ENCODE measurements at regions not wholly inside any gene's neighbourhood (a gene's known extent, or its start where the extent isn't known, plus 50 kb on each side); places are given as distances from the start of the nearest gene placed in this dataset.

DNA sequence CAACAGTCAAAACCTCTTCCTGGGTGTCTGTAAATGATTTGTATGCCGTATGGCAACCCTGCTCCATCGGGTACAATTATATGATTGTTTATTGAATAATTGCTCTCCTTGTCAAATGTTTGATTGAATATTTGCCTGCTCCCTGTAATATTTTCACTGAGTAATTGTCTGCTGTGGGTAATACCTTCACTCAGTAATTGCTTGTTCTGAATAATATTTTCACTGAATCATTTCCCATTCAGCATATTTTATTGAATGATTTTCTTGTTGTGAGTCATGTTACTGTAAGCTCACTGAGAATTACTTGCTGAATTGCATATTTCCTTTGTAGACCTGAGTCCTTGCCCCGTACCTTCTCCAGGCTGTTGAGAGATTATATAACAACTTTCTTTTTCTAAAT is 535.2 kb downstream of the METTL4 start:
- peak; percentile 10 for DNase-seq (ENCODE audit: low read depth)

DNA sequence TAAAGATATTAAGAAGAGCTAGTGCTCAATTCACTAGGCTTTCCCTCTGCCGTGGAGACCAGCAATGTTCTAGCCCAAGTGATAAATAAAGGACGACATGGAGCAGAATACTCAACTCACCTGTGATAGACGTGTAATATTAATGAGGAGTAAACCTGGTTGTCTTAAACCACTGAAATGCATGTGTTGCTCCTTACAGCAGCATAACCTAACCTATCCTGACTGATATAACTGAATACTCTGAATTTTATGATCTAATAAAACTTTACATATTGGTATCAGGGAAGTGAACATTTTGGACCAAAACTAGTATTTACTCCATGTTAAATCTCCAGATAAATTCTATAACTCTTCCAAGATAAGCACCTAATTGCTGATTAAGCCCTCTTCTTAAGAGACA is 531.0 kb downstream of the METTL4 start:
- DNase-seq (ENCODE audit: low read depth), result no peak

DNA sequence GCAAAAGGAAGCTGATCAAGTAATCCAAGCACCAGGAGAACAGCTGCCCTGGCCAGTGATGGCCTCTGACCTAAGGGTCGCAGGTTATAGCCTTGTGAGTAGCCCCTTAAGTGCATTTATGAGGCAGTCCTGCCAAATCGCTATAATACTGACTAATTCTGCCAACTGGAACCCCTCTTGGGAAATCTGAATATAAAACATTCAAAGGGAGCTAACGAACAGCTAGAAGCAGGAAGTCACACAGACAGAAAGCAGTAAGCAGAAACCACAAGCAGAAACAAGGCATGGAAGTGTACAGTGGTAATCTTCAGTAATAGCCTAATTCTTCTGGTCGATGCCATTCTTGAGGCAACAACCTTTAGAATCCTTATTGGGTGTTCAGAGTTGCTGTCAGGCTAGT is 521.3 kb downstream of the METTL4 start:
- no peak for DNase-seq (ENCODE audit: low read depth)

DNA sequence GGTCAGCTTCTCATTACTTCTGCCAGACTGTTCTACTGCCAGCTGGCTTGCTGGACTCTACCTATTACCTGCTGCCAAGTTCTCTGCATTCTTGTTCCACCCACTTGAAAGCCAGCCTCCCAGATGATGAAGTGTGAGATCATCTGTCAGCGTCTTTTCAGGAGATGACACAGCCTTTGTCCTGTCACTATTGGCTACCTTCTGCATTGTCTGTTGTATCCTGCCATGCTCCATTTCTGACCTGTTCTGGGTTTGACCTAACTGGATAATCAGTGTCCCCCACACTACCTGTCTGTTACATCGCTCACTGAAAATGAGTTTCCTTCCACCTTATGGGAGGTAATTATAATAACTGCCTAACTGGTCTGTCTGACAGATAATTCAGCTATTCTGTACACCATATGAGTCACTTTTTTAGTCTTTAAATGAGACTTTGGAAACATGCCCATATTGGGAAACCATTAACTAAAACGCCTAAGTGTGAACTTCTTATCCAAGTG is 520.6 kb downstream of the METTL4 start:
- no peak for DNase-seq (ENCODE audit: low read depth)

DNA sequence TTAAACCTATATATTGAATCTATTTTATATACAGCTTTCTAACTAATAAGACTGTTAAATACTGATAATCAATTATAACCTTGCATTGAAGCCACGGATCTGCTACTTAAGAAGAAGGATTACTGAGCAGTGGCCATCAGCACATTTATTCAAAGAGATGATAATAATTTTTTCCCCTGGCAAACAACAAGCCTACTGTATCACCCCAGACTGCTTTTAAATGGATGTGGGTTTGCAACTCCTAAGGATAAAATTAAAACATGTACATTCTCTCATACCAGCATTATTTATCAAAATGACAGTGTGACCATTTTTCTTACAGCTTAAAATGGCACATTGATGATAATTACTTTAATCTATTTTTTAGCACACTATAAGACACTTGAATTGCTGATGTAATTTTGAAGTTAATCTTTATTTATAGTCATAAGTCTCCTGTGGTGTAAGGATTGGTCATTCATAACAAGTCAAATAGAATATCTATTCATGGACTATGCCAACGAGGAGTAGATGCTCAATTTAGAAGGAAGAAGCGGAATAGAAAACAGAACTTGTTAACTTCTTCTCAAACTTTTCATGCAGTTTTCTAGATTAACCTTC is 517.7 kb downstream of the METTL4 start:
- DNase-seq (ENCODE audit: low read depth), result no peak

DNA sequence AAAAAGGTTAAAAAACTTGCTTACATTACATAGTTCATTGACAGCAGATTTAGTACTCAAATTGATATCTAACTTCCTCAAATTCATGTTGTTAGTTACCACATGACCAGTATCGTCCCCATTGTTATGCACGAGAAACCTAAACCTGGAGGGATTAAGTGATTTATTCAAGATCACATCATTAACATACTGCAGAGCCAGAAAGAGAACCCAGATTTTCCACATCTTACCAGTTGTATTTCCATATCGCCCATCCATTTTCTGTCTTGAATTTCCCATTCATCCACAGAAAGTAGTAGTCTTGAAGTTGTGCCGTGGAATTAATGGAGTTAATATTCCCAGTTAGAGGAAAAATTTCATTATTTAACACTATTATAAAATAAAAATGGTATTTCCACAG is 512.0 kb downstream of the METTL4 start:
- DNase-seq (ENCODE audit: low read depth), result no peak

DNA sequence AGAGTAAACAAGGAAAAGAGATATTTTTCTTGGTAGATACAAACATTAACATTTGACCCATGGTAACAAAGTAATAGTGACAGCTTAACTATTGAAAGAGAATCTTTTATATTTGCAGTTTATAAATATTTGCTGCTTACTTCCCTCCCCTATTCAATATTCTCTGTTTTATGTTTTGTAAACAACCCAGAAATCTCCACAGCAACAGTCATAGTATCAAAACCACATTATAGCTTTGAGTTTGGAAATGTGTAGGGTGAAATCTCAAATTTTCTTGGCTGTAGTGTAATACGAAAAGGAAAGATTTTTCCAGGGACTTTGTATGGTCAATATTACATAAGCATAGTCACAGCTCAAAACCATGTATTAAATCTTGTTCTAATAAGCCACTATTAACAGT is 511.2 kb downstream of the METTL4 start:
- no peak for DNase-seq (ENCODE audit: low read depth)

DNA sequence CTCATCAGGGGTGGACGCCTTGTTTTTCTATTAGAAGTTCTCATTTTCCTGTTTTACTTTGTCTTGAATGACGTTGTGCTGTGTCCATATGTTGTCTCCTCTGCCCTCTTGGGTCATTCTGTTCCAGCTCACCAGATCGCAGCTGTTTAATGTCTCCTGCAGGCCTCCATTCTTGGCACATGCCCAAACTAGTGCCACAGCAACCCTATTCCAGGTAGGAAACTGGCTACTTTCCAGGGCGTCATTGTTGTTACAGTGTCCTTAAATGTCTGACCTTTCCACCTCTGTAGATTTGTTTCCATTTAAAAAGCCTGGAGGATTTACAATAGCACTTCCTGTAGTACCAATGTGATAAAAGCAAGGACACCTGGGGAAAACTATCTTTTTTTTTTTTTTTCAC is 500.7 kb downstream of the METTL4 start:
- DNase-seq (ENCODE audit: low read depth), result no peak

DNA sequence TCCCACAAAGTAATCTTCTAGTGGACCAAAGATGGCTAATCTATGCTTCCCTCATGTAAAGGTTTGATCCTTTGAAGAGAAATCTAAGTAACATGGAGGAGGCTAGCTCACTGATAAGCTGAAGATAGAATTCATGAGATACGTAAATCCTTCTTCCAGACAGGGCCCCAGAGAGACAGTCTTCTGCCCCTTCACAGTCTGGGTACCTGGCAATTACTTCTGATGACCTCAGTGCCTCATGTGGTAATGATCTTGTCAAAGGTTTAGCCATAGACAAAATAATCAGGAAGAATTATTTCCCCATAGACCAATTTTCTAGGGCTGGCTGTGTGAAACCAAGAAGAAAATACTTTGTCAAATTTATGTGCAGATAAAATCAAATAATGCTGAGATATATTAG is 495.8 kb downstream of the METTL4 start:
- no peak for DNase-seq (ENCODE audit: low read depth)

DNA sequence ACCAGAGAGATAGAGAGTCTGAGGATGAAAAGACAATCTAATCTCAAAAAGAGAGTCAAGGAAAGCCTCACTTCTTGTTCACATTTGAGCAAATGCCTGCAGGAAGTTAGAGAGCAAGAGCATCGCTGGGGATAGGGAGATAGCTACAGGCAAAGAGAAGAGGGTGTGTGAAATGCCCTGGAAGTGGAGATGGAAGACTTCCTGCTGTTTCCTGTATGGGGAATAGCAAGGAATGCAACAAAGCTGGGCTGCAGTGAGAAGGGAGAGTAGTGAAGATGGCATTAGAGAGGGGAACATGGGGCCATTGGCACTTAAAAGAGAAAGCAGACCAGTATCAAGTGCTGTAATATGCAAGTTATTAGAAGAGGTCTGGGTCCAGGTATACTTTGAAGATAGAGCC is 488.6 kb downstream of the METTL4 start:
- no peak for DNase-seq (ENCODE audit: low read depth)

DNA sequence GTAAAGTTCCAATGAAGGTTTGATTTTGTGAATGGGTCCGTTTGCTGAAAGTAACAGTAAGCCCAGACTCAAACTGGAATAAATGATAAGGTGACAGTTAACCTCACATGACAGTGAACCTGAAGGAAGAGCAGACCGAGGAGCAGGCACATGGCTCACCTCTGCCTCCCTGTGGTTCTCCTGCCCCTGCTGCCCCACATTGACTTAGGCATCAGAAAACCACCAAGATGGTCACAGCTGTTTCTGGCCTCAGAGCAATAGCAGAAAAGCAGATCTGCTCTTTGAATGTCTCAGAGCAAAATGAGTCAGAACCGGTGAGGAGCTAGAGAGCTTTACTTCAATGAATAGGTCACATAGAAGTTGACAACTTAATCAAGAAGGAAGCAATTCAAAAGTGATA is 487.6 kb downstream of the METTL4 start:
- no peak for DNase-seq (ENCODE audit: low read depth)

DNA sequence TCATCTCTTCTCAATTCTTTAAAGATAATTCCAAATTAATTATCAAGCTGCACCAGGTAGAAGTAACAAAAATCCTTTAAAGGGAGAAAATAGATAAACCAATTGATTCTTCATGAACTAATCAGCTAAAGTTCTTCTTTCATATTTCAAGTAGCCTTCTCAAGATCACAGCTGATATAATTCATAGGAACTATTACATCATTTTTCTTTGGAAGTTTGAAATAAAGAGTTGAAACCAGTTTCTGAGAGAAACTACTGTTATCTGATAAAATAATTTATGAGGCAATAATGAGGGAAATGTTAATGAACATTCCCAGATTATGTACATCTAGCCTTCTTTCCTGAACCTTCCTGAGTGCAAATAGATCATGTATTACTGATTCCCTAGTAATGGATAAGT is 484.9 kb downstream of the METTL4 start:
- no peak for DNase-seq (ENCODE audit: low read depth)

DNA sequence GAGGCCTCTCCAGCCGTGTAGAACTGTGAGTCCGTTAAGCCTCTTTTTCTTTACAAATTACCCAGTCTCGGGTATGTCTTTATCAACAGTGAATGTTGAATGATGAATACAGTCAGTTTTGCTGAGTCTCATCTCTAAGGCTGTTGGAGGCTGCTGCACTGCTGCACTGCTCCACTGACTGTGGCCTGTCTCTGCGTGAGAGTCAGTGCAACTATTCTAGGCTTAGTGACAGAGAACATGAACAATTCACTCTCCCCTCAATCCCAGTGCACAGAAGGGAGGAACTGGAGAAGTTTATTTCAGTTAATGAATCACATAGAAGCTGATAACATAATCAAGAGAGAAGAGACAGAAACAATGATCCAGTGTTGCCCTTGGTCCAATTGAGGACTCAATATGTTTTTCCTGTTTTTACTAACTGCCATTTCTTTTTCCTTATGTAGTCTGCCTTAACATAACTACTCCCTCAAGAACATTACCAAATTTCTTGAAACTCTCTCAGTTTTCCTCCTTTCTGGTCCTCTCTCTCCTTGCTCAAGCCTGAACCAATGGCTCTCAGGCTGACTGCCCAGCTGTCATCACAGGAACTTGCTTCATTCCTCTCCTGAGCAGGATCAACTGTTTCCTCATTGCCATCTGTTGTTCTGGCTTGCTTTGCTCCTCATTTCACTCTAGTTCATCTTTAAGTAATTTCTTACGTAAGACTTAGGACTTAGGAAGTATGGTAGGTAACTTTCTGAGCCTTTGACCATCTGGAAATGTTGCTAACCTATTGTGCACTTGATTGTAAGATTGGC is 483.2 kb downstream of the METTL4 start:
- DNase-seq (ENCODE audit: low read depth), result no peak

DNA sequence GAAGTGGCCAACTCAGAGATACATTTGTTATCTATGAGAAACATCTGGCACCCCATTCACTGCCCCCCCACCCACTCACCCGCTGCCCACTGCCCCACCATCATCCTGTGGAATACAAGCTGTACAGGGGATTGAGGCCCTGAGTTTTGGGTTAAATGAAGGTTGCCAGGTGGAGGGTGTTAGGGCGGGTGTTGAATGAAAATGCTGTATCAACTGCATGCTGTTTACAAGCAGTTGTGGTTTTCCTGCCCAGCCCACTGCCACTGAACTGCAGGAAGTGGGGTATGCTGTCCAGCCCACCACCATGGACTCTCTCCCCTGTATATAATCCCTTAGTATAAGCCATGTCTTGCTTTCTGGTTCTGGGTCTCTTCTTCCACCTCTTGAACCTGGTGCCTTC is 481.9 kb downstream of the METTL4 start:
- no peak for DNase-seq (ENCODE audit: low read depth)

DNA sequence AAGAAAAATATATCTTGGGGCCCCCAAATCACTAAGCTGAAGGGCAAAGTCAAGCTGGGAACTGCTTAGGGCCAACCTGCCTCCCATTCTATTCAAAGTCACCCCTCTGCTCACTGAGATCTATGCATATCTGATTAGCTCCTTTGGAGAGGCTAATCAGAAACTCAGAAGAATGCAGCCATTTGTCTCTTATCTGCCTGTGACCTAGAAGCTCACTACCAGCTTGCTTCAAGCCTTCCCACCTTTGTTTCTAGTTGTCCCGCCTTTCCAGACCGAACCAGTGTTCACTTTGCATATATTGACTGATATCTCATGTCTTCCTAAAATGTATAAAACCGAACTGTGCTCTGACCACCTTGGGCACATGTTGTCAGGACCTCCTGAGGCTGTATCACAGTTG is 479.4 kb downstream of the METTL4 start:
- DNase-seq (ENCODE audit: low read depth), result no peak

DNA sequence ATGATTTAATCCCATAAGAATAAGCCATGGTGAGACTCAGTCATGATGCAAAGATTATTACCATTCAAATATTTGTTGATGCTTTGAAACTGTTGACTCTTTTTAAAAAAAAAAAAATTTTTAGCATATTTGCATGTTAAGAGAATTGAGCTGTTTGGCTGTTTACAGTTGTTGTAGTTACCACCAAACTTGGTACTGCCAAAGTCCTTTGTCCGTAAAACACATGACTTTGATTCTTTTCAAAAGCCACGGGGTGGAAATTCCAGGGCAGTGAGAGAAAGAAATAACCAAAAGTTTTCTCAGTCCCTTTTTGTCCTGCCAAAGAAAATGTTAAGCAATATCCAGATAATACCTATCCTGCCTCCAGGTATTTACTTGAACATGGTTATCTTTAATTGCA is 474.8 kb downstream of the METTL4 start:
- no peak for DNase-seq (ENCODE audit: low read depth)

DNA sequence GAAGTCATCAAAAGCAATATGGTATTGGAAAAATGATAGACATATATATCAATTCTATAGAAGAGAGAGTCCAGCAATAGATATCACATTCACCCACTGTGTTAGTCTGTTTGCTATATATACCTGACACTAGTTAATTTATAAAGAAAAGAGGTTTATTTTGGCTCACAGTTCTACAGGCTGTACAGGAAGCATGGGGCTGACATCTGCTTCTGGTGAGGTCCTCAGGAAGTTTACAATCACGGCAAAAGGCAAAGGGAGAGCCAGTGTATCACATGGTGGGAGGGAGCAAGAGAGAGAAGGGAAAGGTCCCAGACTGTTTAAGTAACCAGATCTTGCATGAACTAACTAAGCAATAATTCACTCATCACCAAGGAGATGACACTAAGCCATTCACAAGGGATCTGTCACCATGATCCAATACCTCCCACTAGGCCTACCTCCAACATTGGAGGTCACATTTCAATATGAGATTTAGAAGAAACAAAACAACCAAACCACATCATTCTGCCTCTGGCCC is 470.6 kb downstream of the METTL4 start:
- DNase-seq (ENCODE audit: low read depth), result no peak

DNA sequence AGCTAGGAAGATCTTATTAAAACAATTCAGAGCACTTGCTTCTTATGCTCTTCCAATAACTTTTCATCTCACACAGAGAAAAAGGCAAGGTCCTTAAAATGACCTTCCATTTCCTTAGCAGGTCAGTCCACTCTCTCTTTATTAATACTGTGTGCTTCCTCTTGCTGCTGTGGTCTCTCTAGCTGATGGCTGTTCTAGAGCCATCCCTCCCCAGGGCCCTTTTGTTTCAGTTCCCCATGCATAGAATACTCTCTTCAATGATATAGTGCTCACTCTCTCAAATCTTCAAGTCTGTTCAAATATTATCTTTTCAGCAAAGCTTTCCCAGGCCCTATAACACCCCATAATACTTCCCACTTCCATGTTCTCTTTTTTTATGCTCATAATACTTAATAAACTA is 469.3 kb downstream of the METTL4 start:
- no peak for DNase-seq (ENCODE audit: low read depth)

DNA sequence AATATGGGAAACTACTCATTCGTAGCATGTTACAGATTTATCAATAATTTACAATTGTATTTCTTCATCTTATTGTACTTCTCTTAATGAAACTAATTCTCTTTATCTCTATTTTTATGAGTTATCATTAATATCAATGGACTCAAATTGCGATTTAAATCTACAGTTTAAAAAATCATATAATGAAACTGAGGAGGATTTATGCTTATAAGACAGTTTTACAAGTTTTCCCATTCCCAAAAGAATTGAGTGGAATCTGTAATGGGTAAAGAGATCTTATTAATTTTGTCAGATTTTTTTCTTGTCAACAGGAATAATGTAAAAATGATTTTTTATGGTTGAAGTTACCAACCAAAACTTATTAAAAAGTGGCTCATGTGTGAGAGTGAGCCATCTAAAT is 468.0 kb downstream of the METTL4 start:
- DNase-seq (ENCODE audit: low read depth), result no peak

DNA sequence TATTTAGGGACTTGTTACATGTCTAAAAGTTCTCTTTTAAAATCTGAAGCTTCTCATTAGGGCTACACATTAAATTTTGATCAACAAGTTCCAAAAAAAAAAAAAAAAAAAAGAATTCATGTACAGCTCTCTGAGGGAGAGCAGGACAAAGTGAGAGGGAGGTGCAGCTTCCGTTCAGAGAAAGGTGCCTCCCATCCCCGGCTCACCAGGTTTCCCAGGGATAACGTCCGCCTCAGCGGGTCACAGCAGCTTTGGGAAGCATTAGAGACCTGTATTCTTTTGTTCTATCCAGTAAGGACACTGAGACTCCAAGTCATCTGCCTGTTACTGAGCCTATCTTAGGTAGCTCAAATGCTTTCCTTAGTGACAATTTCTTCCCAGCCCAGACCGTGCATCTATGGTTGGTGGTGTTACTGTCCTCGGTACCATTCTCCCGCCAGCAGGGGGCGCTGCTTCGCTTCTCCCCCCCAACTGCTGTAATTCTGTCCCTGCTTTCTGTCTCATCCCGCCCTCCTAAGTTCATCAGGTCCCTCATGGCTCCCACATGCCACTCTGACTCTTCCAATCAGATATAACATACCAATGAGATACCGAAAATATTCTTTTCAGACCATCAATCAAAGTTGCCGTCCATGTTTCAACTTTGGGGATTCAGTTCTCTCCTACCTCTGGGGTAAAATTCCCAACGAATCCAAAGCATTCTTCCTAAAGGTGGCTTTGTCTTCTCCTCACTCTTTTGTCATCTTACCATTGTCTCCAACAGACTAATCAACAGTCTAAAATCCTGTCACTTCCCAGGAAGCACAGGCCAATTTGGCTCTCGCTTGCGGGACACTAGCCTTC is 466.5 kb downstream of the METTL4 start:
- DNase-seq (ENCODE audit: low read depth), result no peak

DNA sequence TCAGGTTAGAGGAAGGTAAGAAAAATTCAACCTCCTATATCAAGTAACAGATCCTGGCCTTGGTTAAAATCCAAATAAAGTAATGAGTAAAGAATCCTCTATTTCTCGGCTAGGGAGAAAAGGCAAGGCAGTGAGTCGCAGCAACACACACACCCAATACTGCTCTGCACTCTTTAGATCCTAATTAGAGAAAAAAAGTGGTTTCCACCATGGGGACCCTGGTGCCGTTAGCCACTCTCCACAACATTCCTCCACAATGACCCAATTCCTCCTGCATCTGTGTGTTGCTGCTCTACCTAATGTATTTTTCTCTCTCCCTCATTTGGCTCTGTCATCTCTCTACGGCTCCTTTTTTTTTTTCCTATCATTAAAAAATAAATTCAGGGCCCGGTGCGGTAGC is 462.7 kb downstream of the METTL4 start:
- DNase-seq (ENCODE audit: low read depth), result no peak

DNA sequence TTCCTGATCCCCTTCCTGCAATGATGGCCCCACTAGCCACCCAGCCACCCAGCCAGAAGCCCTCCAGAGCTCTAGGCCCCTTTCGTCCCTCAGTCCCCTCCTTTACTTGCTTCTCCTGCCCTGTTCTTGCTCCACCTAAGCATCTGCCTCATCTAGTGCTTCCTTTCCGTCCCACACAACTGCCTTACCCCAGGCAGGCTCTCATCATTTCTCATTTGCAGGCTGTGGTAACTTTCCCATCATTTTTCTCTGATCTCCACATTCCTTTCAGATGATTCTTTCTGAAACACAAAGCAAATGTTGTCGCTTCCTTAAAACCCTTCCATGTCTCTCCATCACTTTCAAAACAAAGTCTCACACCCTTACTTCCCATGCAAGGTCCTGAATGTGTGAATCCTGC is 459.8 kb downstream of the METTL4 start:
- peak; percentile 47 for DNase-seq (ENCODE audit: low read depth)

Data from non-pigmented ciliary epithelial cell (primary cell).